ENCODE measurements at regions not wholly inside any gene's neighbourhood (a gene's known extent, or its start where the extent isn't known, plus 50 kb on each side); places are given as distances from the start of the nearest gene placed in this dataset.

GRCh38 chr2:22167256-22167655, 1043.5 kb downstream of the TDRD15 start:
- TF ChIP-seq USF2 (IDR thresholded peaks at IDR 0.05) (no peak), MAX (IDR thresholded peaks at IDR 0.05) (no peak), CTCF (IDR thresholded peaks at IDR 0.05) (no peak), RAD21 (conservative IDR thresholded peaks at IDR 0.05 in 1 of 2, IDR thresholded peaks at IDR 0.05 in 1 of 2) (no peak), ATOH8 (CRISPR knock-in tag; IDR thresholded peaks at IDR 0.05; ENCODE audit: low read depth) (no peak), RNF2 (IDR thresholded peaks at IDR 0.05; ENCODE audit: borderline replicate concordance, low read depth) (no peak), NR3C1 (IDR thresholded peaks at IDR 0.05) (no peak), POLR2A (IDR thresholded peaks at IDR 0.05; ENCODE audit: low read length) (no peak), BCL3 (IDR thresholded peaks at IDR 0.05) (no peak), EP300 (IDR thresholded peaks at IDR 0.05) (no peak)
